HG03064 (cell line): ENCODE measurements at regions not wholly inside any gene's neighbourhood (a gene's known extent, or its start where the extent isn't known, plus 50 kb on each side); places are given as distances from the start of the nearest gene placed in this dataset.
"Not testable (repeated sequence)": the region's sequence is repeated elsewhere in the genome, so short reads cannot be mapped to it uniquely, and the experiment has no call there.

Experiments used
- ATAC-seq: cut with Tn5 transposase; IDR thresholded peaks from one replicate; pipeline ENCODE4 v1.9.1; 2021; ENCODE audit warnings: low read depth; ENCODE audit not compliant: unreplicated experiment

GRCh38 chr13:18248533-18249240 is 932.9 kb downstream of the TUBA3C start:
- not testable (repeated sequence) for ATAC-seq

GRCh38 chr13:18240086-18240485 is 941.5 kb downstream of the TUBA3C start:
- not testable (repeated sequence) for ATAC-seq

GRCh38 chr13:18238586-18238985 is 943.0 kb downstream of the TUBA3C start:
- not testable (repeated sequence) for ATAC-seq

- no peak for ATAC-seq
Measured at GRCh38 chr13:18236528-18236815, 945.2 kb downstream of the TUBA3C start.

GRCh38 chr13:18235756-18236527 is 945.7 kb downstream of the TUBA3C start:
- no peak for ATAC-seq

GRCh38 chr13:18235172-18235571 is 946.5 kb downstream of the TUBA3C start:
- no peak for ATAC-seq

GRCh38 chr13:18234451-18234850 is 947.2 kb downstream of the TUBA3C start:
- ATAC-seq = not testable (repeated sequence)

GRCh38 chr13:18233783-18234299 is 947.8 kb downstream of the TUBA3C start:
- ATAC-seq = no peak

GRCh38 chr13:18232994-18233782 is 948.4 kb downstream of the TUBA3C start:
- no peak for ATAC-seq

GRCh38 chr13:18232298-18232993 is 949.2 kb downstream of the TUBA3C start:
- ATAC-seq = no peak

- not testable (repeated sequence) for ATAC-seq
Measured at GRCh38 chr13:18224411-18224810, 957.2 kb downstream of the TUBA3C start.

- not testable (repeated sequence) for ATAC-seq
Measured at GRCh38 chr13:18214689-18215088, 966.9 kb downstream of the TUBA3C start.

- not testable (repeated sequence) for ATAC-seq
Measured at GRCh38 chr13:18213511-18213910, 968.1 kb downstream of the TUBA3C start.

- ATAC-seq = no peak
Measured at GRCh38 chr13:18212873-18213272, 968.8 kb downstream of the TUBA3C start.

GRCh38 chr13:18211752-18212560 is 969.7 kb downstream of the TUBA3C start:
- peak; percentile 75 for ATAC-seq

GRCh38 chr13:18204614-18205178 is 976.9 kb downstream of the TUBA3C start:
- not testable (repeated sequence) for ATAC-seq

- not testable (repeated sequence) for ATAC-seq
Measured at GRCh38 chr13:18195365-18195678, 986.3 kb downstream of the TUBA3C start.

GRCh38 chr13:18194631-18195364 is 986.8 kb downstream of the TUBA3C start:
- not testable (repeated sequence) for ATAC-seq

GRCh38 chr13:18194104-18194503 is 987.5 kb downstream of the TUBA3C start:
- not testable (repeated sequence) for ATAC-seq
